ENCODE measurements at regions not wholly inside any gene's neighbourhood (a gene's known extent, or its start where the extent isn't known, plus 50 kb on each side); places are given as distances from the start of the nearest gene placed in this dataset.

GRCh38 chr9:13367784-13368183 lies 88.3 kb upstream of the MPDZ start:
- TF ChIP-seq POLR2A (IDR thresholded peaks at IDR 0.05; ENCODE audit: low read depth, low read length) (no peak), POLR2AphosphoS5 (IDR thresholded peaks at IDR 0.05; ENCODE audit: low read depth, low read length) (no peak)

All from GM12892 (cell line).